T-helper 17 cell (primary cell): ENCODE measurements at regions not wholly inside any gene's neighbourhood (a gene's known extent, or its start where the extent isn't known, plus 50 kb on each side); places are given as distances from the start of the nearest gene placed in this dataset.

ENCODE experiments used
- ATAC-seq: fragments of 150-1000 bp; cut with Tn5 transposase; 2 replicates; pipeline ENCODE4 v1.10.0; 2021; ENCODE audit warnings: mild to moderate bottlenecking, moderate library complexity
- DNase-seq, 3 donors: peaks; one replicate each; pipeline versions ENCODE4 v3.0.0 to v3.0.0-alpha.2; 2020 to 2021
- H3K9me3 ChIP-seq: one replicate; pipeline ENCODE4 v1.7.0; 2013; ENCODE audit warnings: low read length, mild to moderate bottlenecking; ENCODE audit not compliant: control insufficient read depth, poor library complexity, severe bottlenecking
- H3K27ac Mint-ChIP-seq: one replicate; pipeline ENCODE4 v1.8.0; 2022; ENCODE audit warnings: mild to moderate bottlenecking, moderate library complexity, mixed read lengths
- H3K27me3 Mint-ChIP-seq: one replicate; pipeline ENCODE4 v1.8.0; 2022; ENCODE audit warnings: mixed read lengths
- H3K36me3 Mint-ChIP-seq: one replicate; pipeline ENCODE4 v1.8.0; 2022; ENCODE audit warnings: low read depth, mixed read lengths
- H3K4me1 Mint-ChIP-seq: one replicate; pipeline ENCODE4 v1.8.0; 2022; ENCODE audit warnings: mild to moderate bottlenecking, mixed read lengths
- H3K4me3 Mint-ChIP-seq: one replicate; pipeline ENCODE4 v1.8.0; 2022; ENCODE audit warnings: mild to moderate bottlenecking, moderate library complexity, mixed read lengths

DNA sequence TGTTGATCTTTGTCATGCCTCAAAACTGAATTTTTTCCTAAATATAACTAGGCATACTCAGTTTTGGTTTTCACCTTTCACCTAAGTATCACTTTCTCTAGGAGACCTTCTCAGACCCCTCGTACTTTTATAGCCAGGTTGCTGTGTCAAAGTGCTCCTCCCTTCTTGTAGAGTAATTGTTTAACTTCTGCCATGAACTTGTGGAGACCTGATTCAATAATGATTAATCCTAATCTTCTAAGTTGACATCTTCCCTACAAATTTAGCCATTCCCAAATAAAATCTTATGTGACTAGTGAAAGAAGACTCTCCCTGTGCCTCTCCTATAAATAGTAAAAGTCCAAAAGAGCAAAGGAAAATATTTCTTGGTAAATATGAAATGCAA lies 159.8 kb downstream of the SPATA31D1 start:
- no peak overlapping the region for H3K4me3 Mint-ChIP-seq
- no peaks in the 10 kb centered on the region for H3K27me3 Mint-ChIP-seq
- no peaks in the 10 kb centered on the region for H3K36me3 Mint-ChIP-seq
- no peaks in the 10 kb centered on the region for H3K4me1 Mint-ChIP-seq
- DNase-seq: no peak
- H3K27ac Mint-ChIP-seq: no peak overlapping the region
- no peaks in the 10 kb centered on the region for H3K9me3 ChIP-seq
- ATAC-seq: no peak

DNA sequence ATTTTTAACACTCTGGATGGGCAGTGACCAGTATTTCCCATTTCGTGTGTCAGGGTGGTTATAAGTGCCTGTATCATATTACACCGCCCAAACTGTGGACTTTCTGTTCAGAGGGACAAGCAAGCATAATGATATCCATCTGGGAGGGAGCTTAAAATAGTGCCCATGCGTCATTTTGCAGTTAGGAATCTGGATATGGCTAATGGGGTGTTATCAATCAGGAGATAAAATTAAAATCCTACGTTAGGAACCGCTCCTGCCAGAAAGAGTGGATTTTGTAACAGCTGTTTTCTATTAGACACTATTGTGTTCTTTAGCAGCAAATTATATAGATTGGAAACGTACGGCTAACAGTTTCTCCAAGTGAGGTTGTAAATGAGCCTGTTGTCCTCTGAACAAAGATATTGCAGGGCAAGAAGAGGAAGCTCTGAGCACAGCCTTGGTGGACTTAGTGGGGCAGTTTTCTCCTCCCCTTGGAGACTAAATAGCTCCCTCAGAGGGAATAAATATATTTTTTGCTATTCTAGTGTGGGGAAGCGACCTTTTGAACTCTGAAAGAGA lies 160.4 kb downstream of the SPATA31D1 start:
- Mint-ChIP-seq H3K4me3 (no peak overlapping the region), H3K27me3 (no peaks in the 10 kb centered on the region), H3K4me1 (no peaks in the 10 kb centered on the region), H3K27ac (no peak overlapping the region), H3K36me3 (no peaks in the 10 kb centered on the region)
- H3K9me3 ChIP-seq: no peaks in the 10 kb centered on the region
- DNase-seq (no peak), ATAC-seq (no peak)

DNA sequence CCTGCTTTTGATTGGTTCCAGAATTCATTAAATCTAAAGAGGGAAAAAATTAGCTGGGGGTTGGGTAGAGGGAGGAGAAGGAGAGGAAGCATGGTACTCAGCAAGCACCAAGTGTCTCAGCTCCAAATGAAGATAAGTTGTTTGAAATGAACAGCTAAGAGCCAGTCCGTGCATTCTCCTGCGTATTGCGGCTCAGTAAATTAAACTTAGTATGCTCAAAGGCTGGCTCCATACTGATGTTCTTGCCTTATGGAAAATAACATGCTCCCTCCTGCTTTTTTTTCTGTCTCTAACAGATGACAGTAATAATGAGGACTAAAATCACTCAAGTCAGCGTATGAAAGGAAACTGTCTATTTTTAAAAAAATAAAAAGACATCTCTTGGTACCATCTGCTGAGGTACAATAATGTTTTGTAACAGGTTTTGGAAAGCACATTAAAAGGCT lies 161.0 kb downstream of the SPATA31D1 start:
- no peaks in the 10 kb centered on the region for H3K27me3 Mint-ChIP-seq
- DNase-seq (no peak), ATAC-seq (no peak)
- H3K4me3 Mint-ChIP-seq: no peak overlapping the region
- no peak overlapping the region for H3K27ac Mint-ChIP-seq
- H3K9me3 ChIP-seq: no peaks in the 10 kb centered on the region
- no peaks in the 10 kb centered on the region for H3K4me1 Mint-ChIP-seq
- no peaks in the 10 kb centered on the region for H3K36me3 Mint-ChIP-seq

DNA sequence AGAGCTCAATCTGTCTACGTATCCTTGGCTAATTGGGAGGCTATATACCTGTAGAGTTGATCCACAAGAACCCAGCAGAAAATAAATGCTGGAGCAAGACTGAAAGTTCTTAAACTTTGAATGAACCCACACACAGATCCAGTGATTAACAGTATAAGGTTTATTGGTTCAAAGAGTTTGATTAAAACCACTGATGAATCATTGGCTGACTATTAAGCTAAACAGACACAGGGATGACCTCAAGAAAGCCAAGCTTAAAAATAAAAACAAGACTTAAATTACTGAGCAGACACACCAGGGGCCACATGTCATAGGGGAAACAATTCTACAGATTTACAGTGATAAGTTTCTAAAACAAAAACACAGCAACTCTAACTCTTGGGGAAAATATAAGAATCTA lies 163.6 kb downstream of the SPATA31D1 start:
- Mint-ChIP-seq H3K4me3 (no peak overlapping the region), H3K27ac (no peak overlapping the region), H3K36me3 (no peaks in the 10 kb centered on the region), H3K4me1 (no peaks in the 10 kb centered on the region), H3K27me3 (no peaks in the 10 kb centered on the region)
- DNase-seq (no peak), ATAC-seq (no peak)
- no peaks in the 10 kb centered on the region for H3K9me3 ChIP-seq

DNA sequence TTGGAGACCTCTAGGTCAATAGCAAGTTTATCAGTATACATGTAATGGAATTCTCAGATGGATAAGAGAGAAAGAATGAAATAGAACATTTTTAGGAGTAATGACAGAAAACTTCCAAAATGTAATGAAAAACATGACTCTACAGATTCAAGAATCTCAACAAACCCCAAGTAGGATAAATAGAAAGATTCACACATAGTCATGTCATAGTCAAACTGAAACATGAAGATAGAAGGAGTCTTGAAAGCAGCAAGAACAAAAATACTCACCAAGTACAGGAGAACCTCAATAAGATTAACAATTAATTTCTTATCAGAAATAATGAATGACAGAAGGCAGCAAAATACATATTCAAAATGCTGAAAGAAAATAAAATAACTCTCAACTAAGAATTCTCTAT lies 164.5 kb downstream of the SPATA31D1 start:
- no peaks in the 10 kb centered on the region for H3K9me3 ChIP-seq
- Mint-ChIP-seq H3K27me3 (no peaks in the 10 kb centered on the region), H3K4me1 (no peaks in the 10 kb centered on the region), H3K4me3 (no peak overlapping the region), H3K36me3 (no peaks in the 10 kb centered on the region), H3K27ac (no peak overlapping the region)
- DNase-seq: no peak
- ATAC-seq: no peak

DNA sequence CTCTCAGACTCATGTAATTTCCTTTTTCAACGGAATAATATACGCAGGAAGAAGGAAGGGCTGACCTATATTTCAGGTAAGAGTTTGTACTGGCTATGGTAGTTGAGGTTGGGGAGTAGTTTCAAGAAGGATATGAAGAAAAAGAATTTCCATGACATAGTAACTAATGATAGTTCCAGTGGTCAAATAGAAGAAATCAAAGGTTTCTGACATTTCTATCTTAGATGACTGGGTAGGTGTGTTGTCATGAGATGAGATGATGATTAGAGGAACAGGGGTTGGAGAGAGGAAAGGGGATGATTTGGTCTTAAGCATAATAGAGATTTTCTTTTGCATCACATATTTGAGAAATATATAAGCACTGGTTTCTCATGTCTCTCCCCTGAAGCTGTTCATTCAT lies 166.0 kb downstream of the SPATA31D1 start:
- DNase-seq (no peak), ATAC-seq (no peak)
- no peaks in the 10 kb centered on the region for H3K9me3 ChIP-seq
- H3K27ac Mint-ChIP-seq: no peak overlapping the region
- H3K4me3 Mint-ChIP-seq: no peak overlapping the region
- H3K36me3 Mint-ChIP-seq: no peaks in the 10 kb centered on the region
- H3K4me1 Mint-ChIP-seq: no peaks in the 10 kb centered on the region
- H3K27me3 Mint-ChIP-seq: no peaks in the 10 kb centered on the region

DNA sequence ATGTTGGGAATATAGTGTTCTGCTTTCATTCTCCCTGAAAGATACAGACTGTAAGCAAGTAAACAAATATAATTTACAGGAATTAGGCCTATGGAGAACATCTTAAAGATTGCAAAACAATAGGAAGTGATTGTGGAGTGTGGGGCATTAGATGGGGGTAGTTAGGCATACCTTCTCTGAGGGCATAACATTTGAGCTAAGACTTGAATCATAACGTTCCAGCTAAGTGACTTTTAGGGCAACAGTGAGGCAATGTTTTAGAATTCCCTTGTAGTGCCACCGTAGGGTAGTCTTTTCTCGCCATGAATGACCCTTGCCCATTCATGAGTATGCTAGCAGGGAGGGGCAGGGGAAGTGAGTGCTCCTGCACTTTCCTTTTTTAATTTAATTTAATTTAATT lies 173.3 kb downstream of the SPATA31D1 start:
- Mint-ChIP-seq H3K36me3 (no peaks in the 10 kb centered on the region), H3K4me3 (no peak overlapping the region), H3K27ac (no peak overlapping the region), H3K27me3 (no peaks in the 10 kb centered on the region), H3K4me1 (no peaks in the 10 kb centered on the region)
- DNase-seq: no peak
- H3K9me3 ChIP-seq: no peaks in the 10 kb centered on the region
- ATAC-seq: no peak

DNA sequence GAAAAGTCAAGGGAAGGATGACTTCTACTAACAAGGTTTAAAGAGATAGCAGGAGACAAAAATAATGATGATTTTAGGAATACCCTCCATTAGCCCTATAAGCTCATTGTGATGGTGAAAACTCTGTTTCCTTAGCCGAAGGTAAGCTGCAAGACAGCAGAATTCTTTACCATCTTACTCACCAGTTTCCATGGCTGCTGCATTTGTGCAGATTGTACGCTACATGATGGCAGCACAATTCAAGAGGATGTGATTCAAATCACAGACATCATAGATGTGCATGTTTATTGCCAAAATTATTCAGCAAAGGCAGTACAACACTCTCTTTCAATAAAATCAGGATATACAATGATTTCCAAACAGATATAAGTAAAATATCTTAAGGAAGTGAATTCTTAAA lies 175.6 kb downstream of the SPATA31D1 start:
- Mint-ChIP-seq H3K27ac (no peak overlapping the region), H3K27me3 (no peaks in the 10 kb centered on the region), H3K36me3 (no peaks in the 10 kb centered on the region), H3K4me3 (no peak overlapping the region), H3K4me1 (no peaks in the 10 kb centered on the region)
- ATAC-seq: no peak
- DNase-seq: no peak
- H3K9me3 ChIP-seq: no peaks in the 10 kb centered on the region

DNA sequence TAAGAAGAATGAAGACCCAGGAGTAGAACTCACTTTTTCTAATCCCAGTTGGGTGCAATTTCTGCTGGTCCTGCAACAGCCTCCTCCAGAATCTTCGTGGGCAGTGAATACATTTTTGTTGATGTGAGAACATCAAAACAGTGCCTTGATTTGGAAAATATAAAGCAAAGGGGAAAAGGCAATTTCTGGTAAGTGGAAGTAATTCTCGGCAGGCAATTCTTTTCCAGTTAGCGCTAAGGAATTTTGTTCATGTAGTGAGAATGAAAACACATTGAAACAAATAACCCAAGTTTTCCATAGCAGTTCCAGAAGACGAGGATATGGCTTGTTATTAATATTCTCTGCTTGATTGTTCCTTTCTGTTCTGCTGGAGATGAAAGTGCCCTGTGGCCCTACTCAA lies 178.7 kb downstream of the SPATA31D1 start:
- H3K9me3 ChIP-seq: no peaks in the 10 kb centered on the region
- Mint-ChIP-seq H3K36me3 (no peaks in the 10 kb centered on the region), H3K27ac (no peak overlapping the region), H3K4me1 (no peaks in the 10 kb centered on the region), H3K4me3 (no peak overlapping the region), H3K27me3 (no peaks in the 10 kb centered on the region)
- ATAC-seq (no peak), DNase-seq (no peak)

DNA sequence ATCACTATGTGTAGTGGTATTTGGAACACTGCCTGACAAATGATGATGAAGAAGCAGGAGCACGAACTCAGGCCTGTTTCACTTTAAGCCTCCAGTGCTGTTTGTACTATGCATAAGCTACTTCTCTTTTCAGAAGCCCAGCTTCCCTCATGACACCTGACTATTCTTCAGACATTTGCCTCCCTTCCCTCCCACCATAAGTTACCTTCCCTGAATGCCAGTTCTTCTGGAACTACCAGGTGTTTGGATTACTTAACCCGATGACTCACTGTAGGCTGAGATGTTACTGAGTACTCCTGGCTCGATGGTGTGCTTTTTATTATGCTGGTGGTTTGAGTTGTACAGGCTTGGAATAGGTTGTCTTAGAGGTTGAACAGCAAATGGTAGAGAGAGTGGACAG lies 180.0 kb downstream of the SPATA31D1 start:
- no peaks in the 10 kb centered on the region for H3K9me3 ChIP-seq
- H3K27me3 Mint-ChIP-seq: no peaks in the 10 kb centered on the region
- no peak overlapping the region for H3K27ac Mint-ChIP-seq
- ATAC-seq: no peak
- DNase-seq: no peak
- no peak overlapping the region for H3K4me3 Mint-ChIP-seq
- no peaks in the 10 kb centered on the region for H3K36me3 Mint-ChIP-seq
- H3K4me1 Mint-ChIP-seq: no peaks in the 10 kb centered on the region

DNA sequence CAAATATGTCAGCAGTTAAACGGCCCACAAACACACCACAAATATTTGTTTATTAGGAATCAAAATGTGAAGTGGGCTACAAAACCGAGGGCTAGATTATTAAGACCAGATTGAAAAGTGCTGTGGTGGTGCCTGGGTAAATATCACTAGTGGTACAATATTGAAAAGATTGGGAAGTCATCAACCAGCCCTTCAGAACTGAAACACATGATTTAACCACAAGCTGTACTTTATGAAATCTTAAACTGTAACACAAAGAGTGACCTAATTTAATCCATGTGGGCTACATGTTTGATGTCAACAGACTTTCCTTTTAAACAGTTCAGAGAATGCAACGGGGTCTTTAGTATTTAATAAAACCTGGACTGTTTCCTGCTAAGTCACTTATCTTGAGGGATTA lies 182.3 kb downstream of the SPATA31D1 start:
- no peaks in the 10 kb centered on the region for H3K4me1 Mint-ChIP-seq
- no peak overlapping the region for H3K27ac Mint-ChIP-seq
- no peak overlapping the region for H3K4me3 Mint-ChIP-seq
- no peaks in the 10 kb centered on the region for H3K36me3 Mint-ChIP-seq
- ATAC-seq (no peak), DNase-seq (no peak)
- H3K9me3 ChIP-seq: no peaks in the 10 kb centered on the region
- H3K27me3 Mint-ChIP-seq: no peaks in the 10 kb centered on the region

DNA sequence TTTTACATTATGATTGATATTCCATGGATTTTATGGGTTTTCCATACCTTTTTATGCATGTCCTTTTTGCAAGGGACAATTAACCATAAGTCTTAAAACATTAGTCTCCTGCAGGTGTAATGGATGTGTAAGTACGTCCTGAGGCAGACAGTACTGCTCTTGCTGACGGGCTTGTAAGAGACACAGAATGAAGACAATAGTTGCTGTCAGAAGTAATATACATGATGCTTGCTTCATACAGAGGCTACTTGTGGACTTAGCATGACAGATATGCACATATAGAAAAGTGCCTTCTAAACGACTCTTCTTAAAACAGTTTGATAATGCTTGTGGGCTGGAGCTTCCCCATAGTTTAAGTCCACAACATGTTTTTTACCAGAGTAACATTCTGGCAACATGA lies 182.7 kb downstream of the SPATA31D1 start:
- Mint-ChIP-seq H3K4me1 (no peaks in the 10 kb centered on the region), H3K27me3 (no peaks in the 10 kb centered on the region), H3K27ac (no peak overlapping the region), H3K4me3 (no peak overlapping the region), H3K36me3 (no peaks in the 10 kb centered on the region)
- DNase-seq: no peak
- ATAC-seq: no peak
- H3K9me3 ChIP-seq: no peaks in the 10 kb centered on the region

DNA sequence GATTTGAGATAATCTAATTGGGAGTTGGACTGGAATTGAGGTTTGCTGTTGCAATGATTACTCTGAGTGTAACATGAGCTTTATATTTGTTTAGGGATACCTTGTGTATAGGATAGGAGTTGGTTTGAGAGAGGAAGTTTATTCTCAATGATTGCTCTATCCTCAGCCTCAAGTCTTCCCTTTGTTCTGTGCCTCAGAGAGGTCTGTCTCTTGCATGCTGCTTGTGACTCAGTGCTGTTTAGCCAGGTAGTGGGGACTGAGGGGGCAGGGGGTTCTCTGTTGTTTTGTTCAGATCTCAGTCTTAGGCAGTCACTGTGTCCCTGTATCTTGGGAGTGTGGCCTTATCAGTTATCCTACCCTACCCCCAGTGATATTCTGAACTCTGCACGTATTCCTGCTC lies 192.1 kb downstream of the SPATA31D1 start:
- Mint-ChIP-seq H3K4me1 (no peaks in the 10 kb centered on the region), H3K36me3 (no peaks in the 10 kb centered on the region), H3K27me3 (no peaks in the 10 kb centered on the region), H3K27ac (no peak overlapping the region), H3K4me3 (no peak overlapping the region)
- no peak for DNase-seq
- peaks cover 2% of the 10 kb centered on the region for H3K9me3 ChIP-seq
- no peak for ATAC-seq

DNA sequence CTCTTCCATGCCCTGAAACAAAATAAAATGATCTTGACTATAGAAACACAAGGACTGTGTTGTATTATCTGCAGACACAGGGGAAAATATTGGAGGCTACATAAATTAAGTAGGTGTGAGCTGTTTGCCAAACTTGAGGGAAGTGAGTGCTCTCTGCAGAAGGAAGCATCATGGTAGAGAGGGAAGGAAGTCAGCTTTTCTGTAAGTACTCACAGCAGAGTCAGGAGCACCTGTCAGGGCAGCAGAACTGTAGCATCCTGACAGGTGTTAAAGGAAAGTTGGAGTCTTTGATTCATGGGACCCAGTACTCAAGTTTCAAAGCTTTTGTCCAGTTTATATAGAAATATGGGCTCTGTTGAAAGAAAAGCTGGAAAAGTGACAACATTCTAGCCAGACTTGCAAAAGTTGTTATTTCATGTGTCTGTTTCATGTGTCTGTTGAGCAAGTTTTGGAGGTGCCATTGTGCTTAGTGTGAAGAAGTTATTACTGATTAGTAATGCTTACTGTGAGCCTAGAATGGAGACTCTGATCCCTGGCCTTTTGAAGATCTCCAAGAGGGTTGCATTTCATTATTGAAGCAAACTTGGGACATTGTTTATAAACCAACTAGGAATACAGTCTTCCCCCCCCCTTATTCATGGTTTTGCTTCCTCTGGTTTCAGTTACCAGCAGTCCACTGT lies 194.7 kb downstream of the SPATA31D1 start:
- DNase-seq (no peak), ATAC-seq (no peak)
- Mint-ChIP-seq H3K27ac (no peak overlapping the region), H3K4me1 (no peaks in the 10 kb centered on the region), H3K27me3 (no peaks in the 10 kb centered on the region), H3K36me3 (no peaks in the 10 kb centered on the region), H3K4me3 (no peak overlapping the region)
- peaks cover 2% of the 10 kb centered on the region for H3K9me3 ChIP-seq
